Upper lobe of left lung (tissue), 4 donors: ENCODE measurements at regions not wholly inside any gene's neighbourhood (a gene's known extent, or its start where the extent isn't known, plus 50 kb on each side); places are given as distances from the start of the nearest gene placed in this dataset.

Experiments
- CTCF ChIP-seq, 6 experiments: fragments of 450-650 bp in 4 of 6; fragments of 200-600 bp in 2 of 6; sonication (generic) in 2 of 6; IDR thresholded peaks; one replicate each; pipeline ENCODE4 v1.5.1; 2016 to 2019; ENCODE audit warnings: antibody characterized with exemption in 6 of 6
- EP300 ChIP-seq, 4 donors: sonication (generic); formaldehyde crosslinking; IDR thresholded peaks; one replicate each; pipeline ENCODE4 v1.5.1; 2017; ENCODE audit warnings: antibody characterized with exemption in 4 of 4, control low read depth in 2 of 4
- POLR2A ChIP-seq, 4 donors: fragments of 450-650 bp; IDR thresholded peaks; one replicate each; pipeline ENCODE4 v1.5.1; 2016 to 2017; ENCODE audit warnings: antibody characterized with exemption in 4 of 4, mild to moderate bottlenecking in 2 of 4
- POLR2AphosphoS5 ChIP-seq, 2 donors: sonication (generic); formaldehyde crosslinking; IDR thresholded peaks; one replicate each; pipeline ENCODE4 v1.5.1; 2017; ENCODE audit warnings: antibody characterized with exemption in 2 of 2

DNA sequence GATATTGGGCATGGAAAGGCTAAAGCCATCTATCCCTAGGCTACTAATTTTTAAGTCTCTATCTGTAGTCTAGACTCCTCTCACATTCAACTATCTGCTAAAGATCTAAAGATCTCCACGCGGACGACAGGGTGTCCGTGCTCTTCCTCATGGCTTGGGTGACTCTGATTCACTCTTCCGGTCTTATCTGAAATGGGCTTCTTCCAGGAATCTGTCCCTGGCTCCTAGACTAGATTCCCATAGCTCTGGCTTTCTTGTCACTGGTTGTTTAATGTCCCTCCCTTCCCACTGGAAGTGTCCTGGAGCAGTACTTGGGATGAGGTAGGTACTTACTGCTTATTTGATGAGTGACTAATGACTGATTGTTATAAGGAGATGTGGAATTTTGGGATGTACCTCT, 62.0 kb upstream of the PODXL start:
- no peak for TF ChIP-seq CTCF (IDR thresholded peaks at IDR 0.05)
- TF ChIP-seq POLR2AphosphoS5 (IDR thresholded peaks at IDR 0.05), result peak; percentile 55 to 74
- TF ChIP-seq POLR2A (IDR thresholded peaks at IDR 0.05), result no peak
- peak in 3 of 4 donors; percentile 47 to 90 (median 85) for TF ChIP-seq EP300 (IDR thresholded peaks at IDR 0.05)
